Activated CD4-positive, alpha-beta memory T cell treated with anti-CD3 and anti-CD28 coated beads, Interleukin-2, amount 10 ng/mL, durations not matched to agents 7 days and 5 days (primary cell): ENCODE measurements at regions not wholly inside any gene's neighbourhood (a gene's known extent, or its start where the extent isn't known, plus 50 kb on each side); places are given as distances from the start of the nearest gene placed in this dataset.

Experiments
- CTCF ChIA-PET: fragments of 350-600 bp; sonication (Branson Sonifier 250); formaldehyde crosslinking; loops from one replicate; lab custom pipeline; 2021; ENCODE audit warnings: antibody characterized with exemption, inconsistent platforms; lab: Charles Lee
- POLR2A ChIA-PET: fragments of 350-600 bp; sonication (Branson Sonifier 250); formaldehyde crosslinking; loops from one replicate; lab custom pipeline; 2021; ENCODE audit warnings: antibody characterized with exemption; lab: Charles Lee
- DNase-seq: peaks from one replicate; pipeline ENCODE4 v3.0.0-alpha.2; 2020
- H3K27ac Mint-ChIP-seq: one replicate; pipeline ENCODE4 v1.8.0; 2021; ENCODE audit warnings: mild to moderate bottlenecking, mixed read lengths
- H3K27me3 Mint-ChIP-seq: one replicate; pipeline ENCODE4 v1.8.0; 2021; ENCODE audit warnings: mixed read lengths
- H3K36me3 Mint-ChIP-seq: one replicate; pipeline ENCODE4 v1.8.0; 2021; ENCODE audit warnings: low read depth, mixed read lengths
- H3K4me1 Mint-ChIP-seq: one replicate; pipeline ENCODE4 v1.8.0; 2021; ENCODE audit warnings: mixed read lengths
- H3K4me3 Mint-ChIP-seq: one replicate; pipeline ENCODE4 v1.8.0; 2021; ENCODE audit warnings: mild to moderate bottlenecking, mixed read lengths
- H3K9me3 Mint-ChIP-seq: one replicate; pipeline ENCODE4 v1.8.0; 2021; ENCODE audit warnings: mixed read lengths

DNA sequence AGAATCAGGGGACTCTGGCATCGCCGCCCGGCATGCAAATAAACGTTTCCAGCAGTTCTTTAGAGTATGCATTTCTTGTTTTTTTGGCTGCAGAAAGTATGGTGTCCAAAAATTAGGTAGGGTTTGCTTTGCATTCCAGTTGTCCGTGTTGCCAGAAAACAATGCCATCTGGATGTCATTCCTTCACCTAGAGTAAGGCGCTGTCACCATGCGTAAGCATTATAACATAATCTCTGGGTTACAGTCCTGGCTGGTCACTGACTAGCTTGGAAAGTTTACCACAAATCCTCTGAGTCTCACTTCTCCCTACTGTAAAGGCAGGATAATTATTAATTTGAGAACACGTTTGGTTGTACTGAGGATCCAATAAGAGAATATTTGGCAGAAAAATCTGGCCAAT lies 457.7 kb downstream of the XYLT1 start:
- no peak for DNase-seq
- CTCF ChIA-PET: no interaction called here
- no peak overlapping the region for H3K27ac Mint-ChIP-seq
- peaks cover 4% of the 10 kb centered on the region for H3K36me3 Mint-ChIP-seq
- POLR2A ChIA-PET: interaction anchor here (0.6 to 1.4 kb wide), 2 partner anchors 58 to 357 kb away, joined by 3 to 4 read pairs; no protein-coding TSS in a partner anchor
- H3K9me3 Mint-ChIP-seq: peaks cover 10% of the 10 kb centered on the region
- H3K4me3 Mint-ChIP-seq: no peak overlapping the region
- peaks cover 2% of the 10 kb centered on the region for H3K27me3 Mint-ChIP-seq
- peaks cover 19% of the 10 kb centered on the region for H3K4me1 Mint-ChIP-seq

DNA sequence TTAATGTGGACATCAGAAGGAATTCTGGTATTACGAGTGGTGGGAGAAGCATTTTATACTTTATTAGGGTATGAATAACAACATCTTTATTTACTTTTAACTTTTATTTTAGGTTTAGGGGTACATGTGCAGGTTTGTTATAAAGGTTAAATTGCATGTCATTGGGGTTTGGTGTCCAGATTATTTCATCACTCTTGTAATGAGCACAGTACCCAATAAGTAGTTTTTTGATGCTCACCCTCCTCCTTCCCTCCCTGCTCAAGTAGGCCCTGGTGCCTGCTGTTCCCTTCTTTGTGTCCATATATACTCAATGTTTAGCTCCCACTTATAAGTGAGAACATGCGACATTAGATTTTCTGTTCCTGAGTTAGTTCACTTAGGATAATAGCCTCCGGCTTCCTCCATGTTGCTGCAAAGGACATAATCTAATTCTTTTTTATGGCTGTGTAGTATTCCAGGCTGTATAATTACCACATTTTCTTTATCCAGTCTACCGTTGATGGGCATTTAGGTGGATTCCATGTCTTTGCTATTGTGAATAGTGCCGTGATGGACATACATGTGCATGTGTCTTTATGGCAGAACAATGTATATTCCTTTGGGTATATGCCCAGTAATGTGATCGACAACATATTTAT lies 456.2 kb downstream of the XYLT1 start:
- Mint-ChIP-seq H3K36me3 (peaks cover 4% of the 10 kb centered on the region), H3K4me3 (no peak overlapping the region), H3K27ac (no peak overlapping the region), H3K27me3 (peaks cover under 1% of the 10 kb centered on the region), H3K4me1 (peaks cover 19% of the 10 kb centered on the region), H3K9me3 (peaks cover 10% of the 10 kb centered on the region)
- CTCF ChIA-PET: interaction anchor here (0.6 kb wide), 1 partner anchor 94 kb away, joined by 3 read pairs; no protein-coding TSS in a partner anchor
- POLR2A ChIA-PET: no interaction called here
- DNase-seq: no peak

DNA sequence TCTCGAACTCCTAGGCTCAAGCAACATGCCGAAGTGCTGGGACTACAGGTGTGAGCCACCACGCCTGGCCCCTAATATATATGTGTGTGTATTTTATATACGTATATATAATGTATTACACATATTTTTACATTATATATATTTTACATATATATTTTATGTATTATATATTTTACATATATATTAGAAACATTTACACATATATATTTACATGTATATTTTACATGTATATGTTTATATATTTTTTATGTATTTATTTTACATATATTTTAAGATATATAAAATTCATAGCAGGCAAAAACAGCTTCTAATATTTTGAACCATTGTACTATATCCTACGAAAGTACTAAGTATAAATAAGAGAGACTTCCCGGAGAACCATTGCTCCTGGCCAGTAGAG lies 455.1 kb downstream of the XYLT1 start:
- no peak for DNase-seq
- peaks cover 19% of the 10 kb centered on the region for H3K4me1 Mint-ChIP-seq
- POLR2A ChIA-PET: no interaction called here
- peaks cover 10% of the 10 kb centered on the region for H3K9me3 Mint-ChIP-seq
- CTCF ChIA-PET: no interaction called here
- peaks cover 4% of the 10 kb centered on the region for H3K36me3 Mint-ChIP-seq
- no peaks in the 10 kb centered on the region for H3K27me3 Mint-ChIP-seq
- no peak overlapping the region for H3K27ac Mint-ChIP-seq
- H3K4me3 Mint-ChIP-seq: no peak overlapping the region

DNA sequence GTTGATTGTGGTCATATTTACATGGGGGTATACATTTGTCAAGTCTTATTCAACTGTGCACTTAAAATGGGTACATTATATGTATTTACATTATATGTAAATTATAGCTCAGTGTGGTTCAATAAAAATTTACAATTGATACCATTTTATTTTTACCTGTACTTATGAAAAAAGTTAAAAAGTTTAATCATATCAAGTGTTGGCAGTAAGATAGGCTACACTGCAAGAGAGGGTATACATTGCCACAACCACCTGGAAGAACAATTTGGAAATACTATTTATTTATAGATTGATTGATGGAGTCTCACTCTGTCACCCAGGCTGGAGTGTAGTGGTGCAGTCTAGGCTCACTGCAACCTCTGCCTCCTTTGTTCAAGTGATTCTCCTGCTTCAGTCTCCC lies 453.3 kb downstream of the XYLT1 start:
- Mint-ChIP-seq H3K4me3 (no peak overlapping the region), H3K36me3 (peaks cover 4% of the 10 kb centered on the region), H3K27ac (no peak overlapping the region), H3K4me1 (peaks cover 15% of the 10 kb centered on the region), H3K27me3 (no peaks in the 10 kb centered on the region), H3K9me3 (peaks cover 10% of the 10 kb centered on the region)
- CTCF ChIA-PET: no interaction called here
- no peak for DNase-seq
- POLR2A ChIA-PET: interaction anchor here (1.3 kb wide), 1 partner anchor 9 kb away, joined by 4 read pairs; no protein-coding TSS in a partner anchor

DNA sequence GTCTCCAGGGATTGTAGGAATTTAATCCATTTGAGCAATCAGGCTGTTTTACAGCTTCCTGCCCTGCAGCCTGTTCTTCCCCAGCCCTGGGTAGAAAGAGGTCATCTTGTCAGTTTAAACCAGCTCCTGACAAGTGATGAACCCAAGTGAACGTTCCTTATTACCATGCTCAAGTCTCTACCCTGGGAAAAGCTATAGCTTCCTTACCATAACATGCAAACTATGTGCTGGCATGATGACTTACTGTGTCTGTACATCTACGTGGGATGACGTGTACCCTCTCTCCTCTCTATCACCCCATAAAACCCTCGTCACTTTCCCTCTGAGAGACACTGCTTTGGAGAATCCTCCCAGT lies 452.2 kb downstream of the XYLT1 start:
- POLR2A ChIA-PET: interaction anchor here (1.3 kb wide), 1 partner anchor 8 kb away, joined by 4 read pairs; no protein-coding TSS in a partner anchor
- Mint-ChIP-seq H3K4me1 (peaks cover 6% of the 10 kb centered on the region), H3K27ac (no peak overlapping the region), H3K27me3 (no peaks in the 10 kb centered on the region), H3K4me3 (no peak overlapping the region), H3K36me3 (peaks cover 4% of the 10 kb centered on the region), H3K9me3 (peaks cover 10% of the 10 kb centered on the region)
- CTCF ChIA-PET: no interaction called here
- DNase-seq: no peak

DNA sequence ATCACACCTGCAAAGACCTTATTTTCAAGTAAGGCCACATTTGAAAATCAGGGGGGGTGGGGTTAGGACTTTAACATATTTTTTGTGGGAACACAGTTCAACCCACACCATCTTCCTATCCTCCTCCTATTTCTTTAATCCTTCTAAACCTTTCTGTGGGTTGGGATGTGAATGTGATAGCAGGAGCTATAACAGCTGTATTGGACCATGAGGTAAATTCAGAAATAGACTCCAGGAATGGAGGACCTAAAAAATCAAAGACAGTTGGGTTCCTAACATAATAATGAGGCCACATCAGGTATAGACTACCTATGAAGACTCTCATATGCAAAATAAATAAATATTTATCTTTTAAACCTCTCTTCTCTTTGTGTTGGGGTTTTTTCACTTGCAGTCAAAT lies 451.4 kb downstream of the XYLT1 start:
- peaks cover 10% of the 10 kb centered on the region for H3K9me3 Mint-ChIP-seq
- CTCF ChIA-PET: interaction anchor here (0.7 kb wide), 1 partner anchor 27 kb away, joined by 3 read pairs; no protein-coding TSS in a partner anchor
- H3K36me3 Mint-ChIP-seq: peaks cover 4% of the 10 kb centered on the region
- DNase-seq: no peak
- H3K27ac Mint-ChIP-seq: no peak overlapping the region
- POLR2A ChIA-PET: no interaction called here
- H3K4me3 Mint-ChIP-seq: no peak overlapping the region
- no peaks in the 10 kb centered on the region for H3K27me3 Mint-ChIP-seq
- H3K4me1 Mint-ChIP-seq: peaks cover 3% of the 10 kb centered on the region

DNA sequence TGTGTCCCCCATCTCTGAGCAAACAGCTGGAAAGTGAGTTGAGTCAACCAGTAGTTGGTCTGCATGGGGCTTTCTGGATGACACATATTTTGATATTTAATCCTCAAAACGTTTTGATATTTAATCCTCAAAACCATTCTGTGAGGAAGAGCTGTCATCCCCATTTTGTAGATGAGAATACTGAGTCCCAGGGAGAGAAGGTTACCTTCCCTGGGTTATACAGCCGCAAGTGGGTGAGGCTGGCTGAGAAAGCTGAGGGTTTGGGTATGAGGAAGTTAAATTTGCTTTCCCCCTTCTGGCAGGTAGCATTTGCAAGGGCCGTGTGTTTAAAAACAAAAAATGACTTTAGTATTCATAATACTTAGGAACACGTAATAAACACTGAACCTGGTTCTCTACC lies 447.2 kb downstream of the XYLT1 start:
- ChIA-PET POLR2A (no interaction called here), CTCF (no interaction called here)
- no peak for DNase-seq
- no peak overlapping the region for H3K4me3 Mint-ChIP-seq
- peaks cover 18% of the 10 kb centered on the region for H3K4me1 Mint-ChIP-seq
- peaks cover 4% of the 10 kb centered on the region for H3K36me3 Mint-ChIP-seq
- H3K9me3 Mint-ChIP-seq: no peaks in the 10 kb centered on the region
- H3K27me3 Mint-ChIP-seq: no peaks in the 10 kb centered on the region
- H3K27ac Mint-ChIP-seq: no peak overlapping the region

DNA sequence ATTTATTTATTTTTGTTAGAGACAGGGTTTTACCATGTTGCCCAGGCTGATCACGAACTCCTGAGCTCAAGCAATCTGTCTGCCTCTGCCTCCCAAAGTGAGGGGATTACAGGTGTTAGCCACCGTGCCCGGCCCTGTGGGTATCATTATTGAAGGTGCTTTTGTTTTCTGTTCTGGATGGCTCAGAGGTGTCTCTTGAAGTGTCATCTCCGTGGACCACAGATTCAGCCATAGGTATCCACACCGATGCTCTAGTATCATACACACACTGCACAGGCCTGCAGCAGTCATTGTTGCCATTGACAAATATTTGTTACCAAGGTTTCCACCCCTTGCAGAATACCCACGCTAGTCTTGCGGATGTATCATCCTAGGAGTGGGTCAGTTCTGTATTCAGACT lies 446.2 kb downstream of the XYLT1 start:
- Mint-ChIP-seq H3K27me3 (no peaks in the 10 kb centered on the region), H3K27ac (no peak overlapping the region), H3K4me3 (no peak overlapping the region), H3K36me3 (peaks cover 10% of the 10 kb centered on the region), H3K9me3 (peaks cover 5% of the 10 kb centered on the region), H3K4me1 (peaks cover 18% of the 10 kb centered on the region)
- no peak for DNase-seq
- POLR2A ChIA-PET: no interaction called here
- CTCF ChIA-PET: no interaction called here

DNA sequence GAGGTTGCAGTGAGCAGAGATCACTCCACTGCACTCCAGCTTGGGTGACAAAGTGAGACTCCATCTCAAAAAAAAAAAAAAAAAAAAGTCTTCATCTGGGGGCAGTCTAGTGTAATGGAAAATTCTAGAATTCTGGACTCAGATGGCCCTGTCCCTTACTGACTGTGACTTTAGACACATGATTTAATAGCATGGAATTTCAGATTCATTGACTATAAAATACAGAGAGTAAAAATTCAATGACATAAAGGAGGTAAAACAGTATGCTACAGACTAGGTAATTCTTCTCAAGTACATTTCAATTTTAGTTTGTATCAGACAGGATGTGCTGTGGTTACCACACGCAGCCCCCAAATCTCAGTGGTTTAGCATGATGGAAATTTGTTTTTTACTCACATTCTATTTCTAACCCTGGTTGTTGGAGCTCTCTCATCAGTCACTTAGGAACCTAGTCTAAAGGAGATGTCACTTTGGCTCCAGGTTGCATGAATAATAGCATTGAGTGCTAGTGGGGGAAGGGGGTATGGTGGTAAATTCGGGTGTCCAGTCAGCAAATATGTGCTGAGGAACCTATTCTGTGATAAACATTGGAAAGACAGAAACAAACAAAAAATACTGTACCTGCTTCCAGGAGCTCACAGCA lies 444.0 kb downstream of the XYLT1 start:
- Mint-ChIP-seq H3K36me3 (peaks cover 15% of the 10 kb centered on the region), H3K27me3 (no peaks in the 10 kb centered on the region), H3K4me1 (peaks cover 18% of the 10 kb centered on the region), H3K4me3 (no peak overlapping the region), H3K9me3 (peaks cover 13% of the 10 kb centered on the region), H3K27ac (peak overlapping the region; percentile 23)
- POLR2A ChIA-PET: interaction anchor here (0.7 to 1.3 kb wide), 3 partner anchors 9 to 320 kb away, joined by 3 to 4 read pairs (median 3); no protein-coding TSS in a partner anchor
- CTCF ChIA-PET: no interaction called here
- peak; percentile 42 for DNase-seq

DNA sequence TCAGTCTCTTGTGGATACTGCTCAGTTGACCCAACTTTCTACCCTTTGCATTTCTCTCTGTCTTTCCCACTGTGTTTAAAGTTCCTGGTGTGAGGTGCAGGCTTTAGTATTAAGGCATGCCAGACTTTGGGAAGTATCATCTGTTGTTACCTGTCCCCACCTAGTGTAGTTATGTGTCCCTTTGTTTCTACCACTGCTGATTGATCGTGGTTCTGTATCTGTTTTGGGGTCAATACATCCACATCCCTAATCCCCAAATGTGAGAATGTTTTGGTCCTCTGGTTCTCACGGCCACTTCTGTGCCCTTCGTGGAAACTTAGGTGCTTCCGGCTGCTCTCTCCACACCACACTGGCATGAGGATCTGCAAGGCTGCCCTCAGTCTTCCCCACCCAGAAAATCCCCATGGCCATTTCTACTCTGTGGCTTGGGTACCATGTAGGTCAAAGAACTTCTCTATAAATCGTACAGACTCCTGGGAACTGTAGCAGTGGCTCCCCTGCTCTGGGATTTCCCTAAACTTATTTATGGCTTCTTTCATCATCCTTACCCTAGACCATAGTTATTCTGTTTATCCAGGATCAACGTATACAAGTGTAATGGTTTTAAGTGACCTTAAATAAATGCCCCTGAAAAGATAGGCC lies 443.2 kb downstream of the XYLT1 start:
- H3K4me3 Mint-ChIP-seq: no peak overlapping the region
- peaks cover 13% of the 10 kb centered on the region for H3K9me3 Mint-ChIP-seq
- CTCF ChIA-PET: no interaction called here
- no peaks in the 10 kb centered on the region for H3K27me3 Mint-ChIP-seq
- H3K36me3 Mint-ChIP-seq: peaks cover 15% of the 10 kb centered on the region
- H3K4me1 Mint-ChIP-seq: peaks cover 18% of the 10 kb centered on the region
- DNase-seq: no peak
- H3K27ac Mint-ChIP-seq: no peak overlapping the region
- POLR2A ChIA-PET: interaction anchor here (0.7 to 1.3 kb wide), 3 partner anchors 10 to 319 kb away, joined by 3 to 4 read pairs (median 3); no protein-coding TSS in a partner anchor

DNA sequence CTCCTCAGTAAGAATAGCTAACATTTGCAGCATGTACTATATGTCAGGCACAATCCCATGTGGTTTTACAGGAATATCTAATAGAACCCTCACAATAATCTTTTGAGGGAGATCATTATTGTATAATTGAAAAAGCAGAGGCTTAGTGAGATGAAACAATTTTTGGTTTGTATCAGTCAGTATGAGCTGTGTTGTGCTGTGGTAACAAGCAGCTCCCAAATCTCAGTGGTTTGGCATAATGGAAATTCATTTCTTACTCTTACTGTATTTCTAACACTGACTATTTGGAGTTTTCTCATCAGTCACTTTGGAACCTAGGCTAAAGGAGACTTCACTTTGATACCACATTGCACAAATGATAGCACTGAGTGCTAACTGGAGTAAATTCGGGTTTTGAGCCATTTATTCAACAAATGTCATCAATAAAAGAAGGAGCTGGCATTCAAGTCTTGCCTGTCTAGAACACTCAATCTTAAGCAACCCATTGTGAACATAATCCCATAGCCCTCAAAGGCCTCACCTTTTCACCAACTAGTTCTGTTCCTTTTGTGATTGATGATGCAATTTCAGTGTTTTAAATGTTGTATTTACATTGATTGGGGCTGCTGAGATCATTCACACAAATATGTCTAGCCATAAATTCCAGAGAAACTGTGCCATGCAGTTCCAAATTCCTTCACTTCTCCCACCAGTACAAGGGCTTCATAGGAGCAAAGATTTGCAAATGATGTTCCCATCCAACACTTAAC lies 441.0 kb downstream of the XYLT1 start:
- no peak for DNase-seq
- CTCF ChIA-PET: no interaction called here
- Mint-ChIP-seq H3K27ac (no peak overlapping the region), H3K4me1 (peaks cover 18% of the 10 kb centered on the region), H3K9me3 (peaks cover 13% of the 10 kb centered on the region), H3K4me3 (no peak overlapping the region), H3K27me3 (no peaks in the 10 kb centered on the region), H3K36me3 (peaks cover 15% of the 10 kb centered on the region)
- POLR2A ChIA-PET: no interaction called here

DNA sequence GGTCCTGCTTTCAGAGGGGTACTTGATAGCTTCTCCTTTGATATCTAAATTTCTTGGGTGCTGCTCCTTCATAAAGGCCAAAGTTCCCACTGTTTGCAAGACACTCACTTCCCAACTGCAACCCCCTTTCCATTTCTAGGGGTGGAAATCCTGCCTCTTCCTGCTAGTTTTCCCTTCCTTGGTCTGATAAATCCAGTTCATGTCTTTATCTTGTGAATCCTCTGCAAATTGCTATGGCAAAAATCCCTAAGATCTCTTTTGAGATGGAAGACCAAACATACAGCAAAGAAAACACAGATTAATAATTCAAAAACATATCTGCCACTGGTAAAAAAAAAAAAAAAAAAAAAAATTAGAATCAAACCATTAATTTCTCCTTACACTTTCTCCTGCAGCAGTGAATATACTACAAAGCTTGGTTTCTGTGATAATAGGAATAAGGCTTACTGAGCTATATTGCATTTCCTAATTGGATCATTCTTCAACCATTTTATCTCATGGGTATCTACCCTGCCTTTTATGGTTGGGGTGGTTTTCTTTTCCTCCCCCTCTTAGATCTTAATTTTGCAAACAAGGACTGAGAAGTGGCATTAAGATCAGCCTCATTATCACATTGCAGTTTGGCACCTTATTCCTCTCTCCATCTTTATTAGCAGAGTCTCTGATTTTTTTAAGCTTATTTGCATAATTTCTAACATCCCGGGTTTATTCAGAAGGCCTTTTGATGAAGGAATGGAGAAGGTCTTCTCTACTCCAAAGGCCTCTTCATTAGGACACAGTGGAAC lies 439.1 kb downstream of the XYLT1 start:
- H3K36me3 Mint-ChIP-seq: peaks cover 15% of the 10 kb centered on the region
- no peak for DNase-seq
- H3K27me3 Mint-ChIP-seq: no peaks in the 10 kb centered on the region
- H3K27ac Mint-ChIP-seq: no peak overlapping the region
- no peak overlapping the region for H3K4me3 Mint-ChIP-seq
- H3K9me3 Mint-ChIP-seq: peaks cover 13% of the 10 kb centered on the region
- ChIA-PET POLR2A (no interaction called here), CTCF (no interaction called here)
- H3K4me1 Mint-ChIP-seq: peaks cover 12% of the 10 kb centered on the region
